ENCODE measurements at regions not wholly inside any gene's neighbourhood (a gene's known extent, or its start where the extent isn't known, plus 50 kb on each side); places are given as distances from the start of the nearest gene placed in this dataset.

DNA sequence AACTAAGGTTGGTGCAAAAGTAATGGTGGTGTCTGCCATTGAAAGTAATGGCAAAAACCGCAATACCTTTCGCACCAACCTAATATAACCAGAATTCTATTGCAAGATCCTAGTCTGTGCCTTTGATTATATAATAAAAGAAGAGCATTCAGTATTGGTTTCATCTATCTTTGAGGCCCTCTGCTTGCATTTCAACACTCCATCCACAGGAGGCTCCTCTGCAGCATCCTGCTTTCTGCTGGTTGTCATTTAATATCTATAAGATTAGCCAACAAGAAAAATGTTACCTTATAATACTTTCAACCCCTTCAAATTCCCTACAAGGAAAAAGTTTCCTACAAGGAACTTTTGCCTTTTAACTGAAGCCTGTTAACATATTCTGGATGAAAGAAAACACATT lies 139.2 kb downstream of the CDCA7 start:
- no peak overlapping the region for H3K4me3 ChIP-seq (ENCODE audit: low read depth, low read length)
- TF ChIP-seq CTCF (IDR thresholded peaks at IDR 0.05; ENCODE audit: insufficient read depth, low read length) = peak; percentile 17
- DNase-seq (ENCODE audit: low read depth) = no peak

- peak; percentile 21 for DNase-seq (ENCODE audit: low read depth)
- H3K4me3 ChIP-seq (ENCODE audit: low read depth, low read length) = no peak overlapping the region
- no peak for TF ChIP-seq CTCF (IDR thresholded peaks at IDR 0.05; ENCODE audit: insufficient read depth, low read length)
Observed at GRCh38 chr2:173496746-173497145, 142.1 kb downstream of the CDCA7 start.

DNA sequence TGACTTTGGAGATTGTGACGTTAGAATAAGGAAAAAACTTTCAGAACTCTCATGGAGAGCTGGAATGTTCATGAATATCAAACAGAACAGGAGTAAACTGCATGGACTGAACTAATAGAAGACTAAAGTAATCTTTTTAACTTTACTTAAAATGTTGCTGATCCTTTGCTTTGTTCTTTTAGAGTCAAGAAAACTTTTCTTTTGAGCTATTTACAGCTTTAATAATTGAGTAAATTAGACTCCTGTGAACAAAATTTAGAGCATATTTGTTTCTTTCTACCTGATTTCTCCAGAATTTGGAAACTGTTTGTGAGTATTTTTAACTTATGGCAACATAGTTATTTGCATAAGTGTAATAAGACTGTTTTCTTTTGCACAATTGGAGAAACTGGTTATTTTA lies 146.3 kb downstream of the CDCA7 start:
- no peak for DNase-seq (ENCODE audit: low read depth)
- no peak overlapping the region for H3K4me3 ChIP-seq (ENCODE audit: low read depth, low read length)
- TF ChIP-seq CTCF (IDR thresholded peaks at IDR 0.05; ENCODE audit: insufficient read depth, low read length) = no peak

DNA sequence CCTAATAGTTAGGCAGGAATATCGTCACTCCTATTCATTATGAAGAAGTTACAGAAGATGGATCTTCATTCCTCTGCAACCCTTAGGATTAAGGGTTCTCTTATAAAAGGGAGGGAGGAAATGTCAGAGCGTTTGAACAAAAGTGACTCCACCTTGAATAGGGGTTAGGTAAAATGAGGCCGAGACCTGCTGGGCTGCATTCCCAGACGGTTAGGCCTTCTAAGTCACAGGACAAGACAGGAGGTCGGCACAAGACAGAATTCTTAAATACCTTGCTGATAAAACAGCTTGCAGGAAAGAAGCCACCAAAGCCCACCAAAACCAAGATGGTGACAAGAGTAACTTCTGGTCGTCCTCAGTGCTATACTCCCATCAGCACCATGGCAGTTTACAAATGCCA lies 147.6 kb downstream of the CDCA7 start:
- no peak for DNase-seq (ENCODE audit: low read depth)
- no peak overlapping the region for H3K4me3 ChIP-seq (ENCODE audit: low read depth, low read length)
- no peak for TF ChIP-seq CTCF (IDR thresholded peaks at IDR 0.05; ENCODE audit: insufficient read depth, low read length)

DNA sequence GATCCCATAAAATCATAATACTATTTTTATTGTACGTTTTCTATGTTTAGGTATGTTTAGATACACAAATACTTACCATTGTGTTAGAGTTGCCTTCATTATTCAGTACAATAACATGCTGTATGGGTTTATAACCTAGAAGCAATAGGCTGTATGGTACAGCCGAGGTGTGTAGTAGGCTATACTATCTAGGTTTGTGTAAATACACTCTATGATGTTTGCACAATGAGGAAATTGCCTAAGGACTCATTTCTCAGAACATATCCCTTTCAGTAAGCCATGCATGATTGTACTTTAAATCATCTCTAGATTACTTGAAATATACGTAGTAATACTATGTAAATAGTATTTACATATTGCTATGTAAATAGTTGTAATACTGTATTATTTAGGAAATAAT lies 156.7 kb downstream of the CDCA7 start:
- no peak overlapping the region for H3K4me3 ChIP-seq (ENCODE audit: low read depth, low read length)
- TF ChIP-seq CTCF (IDR thresholded peaks at IDR 0.05; ENCODE audit: insufficient read depth, low read length) = no peak
- no peak for DNase-seq (ENCODE audit: low read depth)

DNA sequence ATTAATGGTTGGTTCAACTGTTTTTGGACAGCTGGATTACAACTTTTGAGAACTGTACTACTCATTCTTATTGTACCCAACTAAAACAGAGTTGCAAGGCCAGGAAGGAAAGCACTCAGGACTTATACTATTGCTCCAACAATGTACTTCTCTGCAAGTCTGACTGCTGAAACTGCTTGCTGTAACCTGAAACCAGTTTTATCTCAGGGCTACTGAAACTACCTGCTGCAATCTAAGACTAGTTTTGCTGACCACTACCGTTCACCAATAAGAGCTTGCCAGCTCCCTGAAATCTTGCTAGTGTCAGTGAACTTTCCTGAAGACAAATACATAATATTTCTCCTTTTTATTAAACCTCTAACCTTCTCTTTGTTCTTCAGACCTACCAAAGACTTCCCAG lies 157.3 kb downstream of the CDCA7 start:
- DNase-seq (ENCODE audit: low read depth) = peak; percentile 4

More for the DNA sequence above, 157.3 kb downstream of the CDCA7 start:
- H3K4me3 ChIP-seq (ENCODE audit: low read depth, low read length) = no peak overlapping the region
- TF ChIP-seq CTCF (IDR thresholded peaks at IDR 0.05; ENCODE audit: insufficient read depth, low read length) = no peak
